GM19193 (cell line): ENCODE measurements at regions not wholly inside any gene's neighbourhood (a gene's known extent, or its start where the extent isn't known, plus 50 kb on each side); places are given as distances from the start of the nearest gene placed in this dataset.

Source experiments
- POLR2A ChIP-seq: IDR thresholded peaks from 4 replicates; pipeline ENCODE4 v1.6.1; 2011; ENCODE audit not compliant: insufficient read depth, insufficient read length; ENCODE audit errors: extremely low read depth

- no peak for TF ChIP-seq POLR2A
Observed at GRCh38 chr5:74123929-74124328, 497.9 kb downstream of the ARHGEF28 start.

- no peak for TF ChIP-seq POLR2A
Observed at GRCh38 chr5:74122979-74123590, 497.1 kb downstream of the ARHGEF28 start.

- no peak for TF ChIP-seq POLR2A
Observed at GRCh38 chr5:74122175-74122574, 496.2 kb downstream of the ARHGEF28 start.

- TF ChIP-seq POLR2A = no peak
Observed at GRCh38 chr5:74120585-74120984, 494.6 kb downstream of the ARHGEF28 start.

- TF ChIP-seq POLR2A = no peak
Observed at GRCh38 chr5:74118071-74118470, 492.1 kb downstream of the ARHGEF28 start.

- no peak for TF ChIP-seq POLR2A
Observed at GRCh38 chr5:74116984-74117383, 491.0 kb downstream of the ARHGEF28 start.

GRCh38 chr5:74116266-74116665 is 490.3 kb downstream of the ARHGEF28 start:
- TF ChIP-seq POLR2A = no peak

GRCh38 chr5:74113927-74114326 is 487.9 kb downstream of the ARHGEF28 start:
- no peak for TF ChIP-seq POLR2A

- TF ChIP-seq POLR2A = no peak
Observed at GRCh38 chr5:74113196-74113540, 487.2 kb downstream of the ARHGEF28 start.

GRCh38 chr5:74112372-74113195 is 486.6 kb downstream of the ARHGEF28 start:
- TF ChIP-seq POLR2A = no peak

GRCh38 chr5:74111764-74112163 is 485.8 kb downstream of the ARHGEF28 start:
- no peak for TF ChIP-seq POLR2A

- no peak for TF ChIP-seq POLR2A
Observed at GRCh38 chr5:74109344-74109743, 483.3 kb downstream of the ARHGEF28 start.

- TF ChIP-seq POLR2A = no peak
Observed at GRCh38 chr5:74107899-74108298, 481.9 kb downstream of the ARHGEF28 start.

- TF ChIP-seq POLR2A = no peak
Observed at GRCh38 chr5:74105126-74105780, 479.3 kb downstream of the ARHGEF28 start.

- TF ChIP-seq POLR2A = no peak
Observed at GRCh38 chr5:74103131-74104023, 477.4 kb downstream of the ARHGEF28 start.

- no peak for TF ChIP-seq POLR2A
Observed at GRCh38 chr5:74100268-74100665, 474.3 kb downstream of the ARHGEF28 start.
